ENCODE measurements at regions not wholly inside any gene's neighbourhood (a gene's known extent, or its start where the extent isn't known, plus 50 kb on each side); places are given as distances from the start of the nearest gene placed in this dataset.
"Not testable (repeated sequence)": the region's sequence is repeated elsewhere in the genome, so short reads cannot be mapped to it uniquely, and the experiment has no call there.

- FAIRE-seq (no peak), DNase-seq (ENCODE audit: low read depth) (peak; percentile 82)
- H3K4me3 ChIP-seq (ENCODE audit: low read depth, low read length) = no peak overlapping the region
Measured at GRCh38 chr14:21913759-21914158, 240.1 kb upstream of the OR4E1 start.

DNA sequence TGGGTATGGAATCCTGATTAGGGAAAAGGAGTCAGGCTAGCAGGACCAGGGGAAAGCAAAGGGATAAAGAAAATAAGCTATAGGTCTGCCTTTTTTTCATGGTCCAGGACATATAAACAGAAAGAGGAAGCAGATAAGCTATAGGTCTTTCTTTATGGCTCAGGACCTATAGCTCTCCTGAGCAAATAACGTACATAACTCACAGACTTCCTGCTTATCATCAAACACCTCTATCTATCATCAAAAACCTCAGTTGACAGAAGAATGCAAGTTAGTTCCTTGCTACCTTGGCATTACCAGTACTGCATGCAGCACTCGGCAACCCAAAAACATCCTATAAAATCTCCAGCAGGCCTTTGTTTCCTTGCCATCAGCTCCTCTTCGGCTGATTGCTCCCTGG, 238.7 kb upstream of the OR4E1 start:
- no peaks in the 10 kb centered on the region for H3K36me3 ChIP-seq (ENCODE audit: control insufficient read depth, insufficient read depth, low read length)
- TF ChIP-seq CTCF (IDR thresholded peaks at IDR 0.05; ENCODE audit: insufficient read depth, low read length, severe bottlenecking) = no peak
- no peak for DNase-seq (ENCODE audit: low read depth)
- FAIRE-seq = no peak
- no peaks in the 10 kb centered on the region for H3K27me3 ChIP-seq (ENCODE audit: control insufficient read depth, insufficient read depth, low read length)
- no peak overlapping the region for H3K4me3 ChIP-seq (ENCODE audit: low read depth, low read length)

More at GRCh38 chr14:21913759-21914158, 240.1 kb upstream of the OR4E1 start:
- H3K36me3 ChIP-seq (ENCODE audit: control insufficient read depth, insufficient read depth, low read length) = no peaks in the 10 kb centered on the region
- no peaks in the 10 kb centered on the region for H3K27me3 ChIP-seq (ENCODE audit: control insufficient read depth, insufficient read depth, low read length)
- TF ChIP-seq CTCF (IDR thresholded peaks at IDR 0.05; ENCODE audit: insufficient read depth, low read length, severe bottlenecking) = peak; percentile 75

GRCh38 chr14:21911877-21912276, 238.3 kb upstream of the OR4E1 start:
- no peaks in the 10 kb centered on the region for H3K27me3 ChIP-seq (ENCODE audit: control insufficient read depth, insufficient read depth, low read length)
- TF ChIP-seq CTCF (IDR thresholded peaks at IDR 0.05; ENCODE audit: insufficient read depth, low read length, severe bottlenecking) = no peak
- no peak for DNase-seq (ENCODE audit: low read depth)
- no peak for FAIRE-seq
- no peaks in the 10 kb centered on the region for H3K36me3 ChIP-seq (ENCODE audit: control insufficient read depth, insufficient read depth, low read length)
- H3K4me3 ChIP-seq (ENCODE audit: low read depth, low read length) = no peak overlapping the region

GRCh38 chr14:21910260-21910659, 236.6 kb upstream of the OR4E1 start:
- TF ChIP-seq CTCF (IDR thresholded peaks at IDR 0.05; ENCODE audit: insufficient read depth, low read length, severe bottlenecking) = no peak
- Histone ChIP-seq H3K36me3 (ENCODE audit: control insufficient read depth, insufficient read depth, low read length) (no peaks in the 10 kb centered on the region), H3K4me3 (ENCODE audit: low read depth, low read length) (no peak overlapping the region), H3K27me3 (ENCODE audit: control insufficient read depth, insufficient read depth, low read length) (no peaks in the 10 kb centered on the region)
- DNase-seq (ENCODE audit: low read depth) (no peak), FAIRE-seq (no peak)

- H3K4me3 ChIP-seq (ENCODE audit: low read depth, low read length) = no peak overlapping the region
- TF ChIP-seq CTCF (IDR thresholded peaks at IDR 0.05; ENCODE audit: insufficient read depth, low read length, severe bottlenecking) = peak; percentile 55
- H3K36me3 ChIP-seq (ENCODE audit: control insufficient read depth, insufficient read depth, low read length) = no peaks in the 10 kb centered on the region
- peak; percentile 7 for FAIRE-seq
- no peaks in the 10 kb centered on the region for H3K27me3 ChIP-seq (ENCODE audit: control insufficient read depth, insufficient read depth, low read length)
- DNase-seq (ENCODE audit: low read depth) = no peak
Measured at GRCh38 chr14:21902561-21903181, 229.1 kb upstream of the OR4E1 start.

DNA sequence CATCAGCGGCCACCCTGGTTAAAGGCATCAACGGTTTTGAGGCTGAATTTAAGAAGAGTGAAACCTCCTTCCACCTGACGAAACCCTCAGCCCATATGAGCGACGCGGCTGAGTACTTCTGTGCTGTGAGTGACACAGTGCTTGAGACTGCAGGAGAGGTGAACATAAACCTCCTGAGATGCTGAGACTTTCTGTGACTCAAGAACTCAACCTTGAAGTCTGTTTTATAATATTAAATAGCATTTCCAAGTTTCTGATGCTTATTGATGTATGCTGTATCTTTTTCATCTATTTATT, 221.2 kb upstream of the OR4E1 start:
- FAIRE-seq; H3K36me3 ChIP-seq (ENCODE audit: control insufficient read depth, insufficient read depth, low read length); H3K27me3 ChIP-seq (ENCODE audit: control insufficient read depth, insufficient read depth, low read length): not testable (repeated sequence)

More for the DNA sequence above, 221.2 kb upstream of the OR4E1 start:
- not testable (repeated sequence) for DNase-seq (ENCODE audit: low read depth); H3K4me3 ChIP-seq (ENCODE audit: low read depth, low read length)
